ENCODE measurements at regions not wholly inside any gene's neighbourhood (a gene's known extent, or its start where the extent isn't known, plus 50 kb on each side); places are given as distances from the start of the nearest gene placed in this dataset.

DNA sequence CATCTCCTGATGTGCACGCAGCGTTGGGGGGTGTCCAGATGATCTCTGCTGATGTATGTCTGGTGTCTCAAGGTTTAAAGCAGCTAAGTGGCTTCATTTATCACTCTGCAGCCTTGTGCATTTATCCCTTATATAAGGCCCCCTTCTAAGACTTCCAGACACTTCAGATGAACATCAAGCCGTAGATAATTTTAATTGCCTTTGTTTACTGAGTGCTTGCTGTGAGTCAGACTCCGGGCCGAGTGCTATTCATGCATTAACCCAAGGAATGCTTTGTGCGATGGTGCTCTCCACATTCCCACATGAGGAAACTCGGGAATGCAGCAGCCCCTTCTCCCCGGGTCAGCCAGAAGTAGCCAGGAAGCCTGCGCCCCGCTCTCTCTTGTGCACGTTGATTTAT is 328.6 kb upstream of the COBL start:
- no peak overlapping the region for H3K4me3 ChIP-seq (ENCODE audit: low read depth, low read length)
- DNase-seq (ENCODE audit: low read depth), result no peak
- no peak for TF ChIP-seq CTCF (IDR thresholded peaks at IDR 0.05; ENCODE audit: insufficient read depth, low read depth, low read length, missing control alignments)

DNA sequence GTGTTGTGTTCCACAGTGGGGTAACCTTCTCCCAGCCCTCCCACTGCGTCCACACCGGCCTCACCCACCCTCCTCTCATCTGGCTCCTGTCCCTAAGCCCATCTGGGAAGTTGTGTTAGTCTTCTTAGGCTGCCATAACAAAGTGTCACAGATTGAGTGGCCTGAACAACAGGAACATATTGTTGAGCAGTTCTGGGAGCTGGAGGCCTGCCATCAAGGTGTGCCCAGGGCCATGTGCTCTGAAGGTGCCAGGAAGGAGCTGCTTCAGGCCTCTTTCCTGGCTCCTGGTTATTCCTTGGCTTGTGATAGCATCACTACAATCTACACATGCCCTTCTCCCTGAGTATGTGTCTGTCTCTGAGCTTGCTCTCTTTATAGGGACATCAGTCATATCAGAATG is 327.6 kb upstream of the COBL start:
- H3K4me3 ChIP-seq (ENCODE audit: low read depth, low read length), result no peak overlapping the region
- no peak for TF ChIP-seq CTCF (IDR thresholded peaks at IDR 0.05; ENCODE audit: insufficient read depth, low read depth, low read length, missing control alignments)
- no peak for DNase-seq (ENCODE audit: low read depth)

DNA sequence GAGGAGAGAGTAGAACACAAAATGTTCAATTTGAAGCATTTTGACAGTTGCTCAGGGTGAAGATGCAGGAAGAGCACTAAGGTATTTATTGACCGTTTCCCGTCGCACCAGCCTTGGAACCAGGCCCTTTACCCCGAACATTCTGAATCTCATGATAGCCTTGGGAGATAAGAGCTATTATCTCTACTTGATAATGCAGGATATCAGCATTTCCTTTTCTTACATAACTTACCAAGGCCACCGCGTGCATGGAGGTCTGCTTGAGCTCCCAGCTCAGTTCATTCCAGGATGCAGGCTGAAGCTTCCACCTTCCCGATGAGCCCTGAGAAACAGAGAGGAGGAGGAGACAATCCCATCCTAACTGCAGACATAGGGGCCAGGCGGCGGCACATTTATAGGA is 324.2 kb upstream of the COBL start:
- DNase-seq (ENCODE audit: low read depth), result no peak
- no peak for TF ChIP-seq CTCF (IDR thresholded peaks at IDR 0.05; ENCODE audit: insufficient read depth, low read depth, low read length, missing control alignments)
- no peak overlapping the region for H3K4me3 ChIP-seq (ENCODE audit: low read depth, low read length)

DNA sequence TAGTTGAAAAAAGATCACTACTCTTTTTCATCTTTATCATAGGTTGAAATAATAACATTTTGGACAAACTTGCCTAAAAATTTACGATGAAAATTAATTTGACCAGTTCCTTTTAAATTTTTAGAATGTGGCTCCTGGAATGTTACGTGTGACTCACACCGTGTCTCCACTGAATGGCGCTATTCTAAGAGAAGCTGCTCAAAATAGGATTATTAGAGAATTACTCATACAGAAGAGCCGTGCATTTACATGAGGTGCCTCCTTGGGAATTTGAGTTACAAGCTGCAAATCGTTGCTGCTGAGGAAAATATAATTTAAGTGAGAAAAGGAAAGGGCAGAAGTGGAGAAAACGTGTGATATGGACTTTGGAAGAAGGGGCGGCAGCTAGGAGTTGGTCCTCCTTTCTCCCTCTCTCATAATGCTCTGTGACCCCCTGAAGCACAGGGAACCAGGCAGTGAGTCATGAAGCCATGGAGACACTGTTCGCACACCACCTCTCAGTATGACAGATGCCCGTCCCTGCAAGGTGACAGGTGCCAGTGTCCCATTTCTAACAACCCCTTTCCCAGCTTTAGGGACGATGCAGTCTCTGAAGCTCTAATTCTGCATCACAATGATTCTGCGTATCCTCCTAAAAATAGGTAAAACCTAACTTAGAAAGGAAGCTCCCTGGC is 323.2 kb upstream of the COBL start:
- no peak overlapping the region for H3K4me3 ChIP-seq (ENCODE audit: low read depth, low read length)
- no peak for TF ChIP-seq CTCF (IDR thresholded peaks at IDR 0.05; ENCODE audit: insufficient read depth, low read depth, low read length, missing control alignments)
- no peak for DNase-seq (ENCODE audit: low read depth)

GRCh38 chr7:51636503-51636902 is 319.9 kb upstream of the COBL start:
- no peak overlapping the region for H3K4me3 ChIP-seq (ENCODE audit: low read depth, low read length)
- no peak for TF ChIP-seq CTCF (IDR thresholded peaks at IDR 0.05; ENCODE audit: insufficient read depth, low read depth, low read length, missing control alignments)
- no peak for DNase-seq (ENCODE audit: low read depth)

DNA sequence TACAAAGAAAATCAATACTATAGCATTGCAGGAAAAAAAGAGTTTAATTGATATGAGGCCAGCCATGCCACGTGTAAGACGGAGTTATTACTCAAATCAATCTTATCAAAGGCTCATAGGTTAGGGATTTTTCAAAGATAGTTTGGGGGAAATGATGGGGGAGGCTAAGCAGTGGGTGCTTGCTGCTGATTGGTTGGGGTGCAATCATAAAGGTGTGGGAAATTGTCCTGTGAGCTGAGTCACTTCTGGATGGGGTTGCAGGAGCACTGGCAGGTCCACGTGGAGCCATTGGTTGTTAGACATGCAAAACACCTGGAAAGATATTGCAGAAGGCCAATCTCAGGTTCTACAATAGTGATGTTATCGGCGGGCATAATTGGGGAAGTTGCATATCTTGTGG is 319.2 kb upstream of the COBL start:
- DNase-seq (ENCODE audit: low read depth), result no peak
- H3K4me3 ChIP-seq (ENCODE audit: low read depth, low read length), result no peak overlapping the region
- no peak for TF ChIP-seq CTCF (IDR thresholded peaks at IDR 0.05; ENCODE audit: insufficient read depth, low read depth, low read length, missing control alignments)

DNA sequence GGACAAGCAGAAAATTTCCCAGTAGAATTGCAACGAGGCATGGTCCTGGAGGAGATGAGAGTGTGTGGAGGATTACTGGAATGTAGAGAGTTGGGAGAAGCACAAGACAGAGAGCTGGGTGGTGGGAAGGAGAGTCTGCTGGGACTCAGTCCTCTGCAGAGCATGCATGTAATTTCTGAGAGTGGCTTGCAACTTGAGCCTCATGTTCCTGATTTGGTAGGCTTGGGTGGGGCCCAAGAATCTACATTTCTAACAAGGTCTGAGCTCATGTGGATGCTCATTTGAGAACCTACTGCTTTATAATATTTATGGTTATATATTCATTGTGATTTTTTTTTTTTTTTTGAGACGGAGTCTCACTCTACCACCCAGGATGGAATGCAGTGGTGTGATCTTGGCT is 317.9 kb upstream of the COBL start:
- no peak for DNase-seq (ENCODE audit: low read depth)
- no peak overlapping the region for H3K4me3 ChIP-seq (ENCODE audit: low read depth, low read length)
- TF ChIP-seq CTCF (IDR thresholded peaks at IDR 0.05; ENCODE audit: insufficient read depth, low read depth, low read length, missing control alignments), result no peak

Data from GM12865 (cell line).